IgD-negative memory B cell (primary cell): ENCODE measurements at regions not wholly inside any gene's neighbourhood (a gene's known extent, or its start where the extent isn't known, plus 50 kb on each side); places are given as distances from the start of the nearest gene placed in this dataset.
"Not testable (repeated sequence)": the region's sequence is repeated elsewhere in the genome, so short reads cannot be mapped to it uniquely, and the experiment has no call there.

ENCODE experiments used
- H3K27ac Mint-ChIP-seq, 3 donors: one replicate each; pipeline ENCODE4 v1.8.0; 2020 to 2022; ENCODE audit warnings: mild to moderate bottlenecking in 3 of 3, mixed read lengths in 3 of 3, moderate library complexity in 1 of 3
- H3K27me3 Mint-ChIP-seq: one replicate; pipeline ENCODE4 v1.8.0; 2021; ENCODE audit warnings: mixed read lengths
- H3K36me3 Mint-ChIP-seq: one replicate; pipeline ENCODE4 v1.8.0; 2020; ENCODE audit warnings: mild to moderate bottlenecking, mixed read lengths
- H3K4me1 Mint-ChIP-seq, 3 donors: one replicate each; pipeline ENCODE4 v1.8.0; 2020 to 2022; ENCODE audit warnings: mixed read lengths in 3 of 3, mild to moderate bottlenecking in 1 of 3
- H3K4me3 Mint-ChIP-seq, 4 donors: one replicate each; pipeline ENCODE4 v1.8.0; 2020 to 2022; ENCODE audit warnings: mild to moderate bottlenecking in 4 of 4, mixed read lengths in 4 of 4, moderate library complexity in 3 of 4
- H3K9me3 Mint-ChIP-seq, 3 donors: one replicate each; pipeline ENCODE4 v1.8.0; 2020 to 2021; ENCODE audit warnings: mixed read lengths in 3 of 3, mild to moderate bottlenecking in 1 of 3

DNA sequence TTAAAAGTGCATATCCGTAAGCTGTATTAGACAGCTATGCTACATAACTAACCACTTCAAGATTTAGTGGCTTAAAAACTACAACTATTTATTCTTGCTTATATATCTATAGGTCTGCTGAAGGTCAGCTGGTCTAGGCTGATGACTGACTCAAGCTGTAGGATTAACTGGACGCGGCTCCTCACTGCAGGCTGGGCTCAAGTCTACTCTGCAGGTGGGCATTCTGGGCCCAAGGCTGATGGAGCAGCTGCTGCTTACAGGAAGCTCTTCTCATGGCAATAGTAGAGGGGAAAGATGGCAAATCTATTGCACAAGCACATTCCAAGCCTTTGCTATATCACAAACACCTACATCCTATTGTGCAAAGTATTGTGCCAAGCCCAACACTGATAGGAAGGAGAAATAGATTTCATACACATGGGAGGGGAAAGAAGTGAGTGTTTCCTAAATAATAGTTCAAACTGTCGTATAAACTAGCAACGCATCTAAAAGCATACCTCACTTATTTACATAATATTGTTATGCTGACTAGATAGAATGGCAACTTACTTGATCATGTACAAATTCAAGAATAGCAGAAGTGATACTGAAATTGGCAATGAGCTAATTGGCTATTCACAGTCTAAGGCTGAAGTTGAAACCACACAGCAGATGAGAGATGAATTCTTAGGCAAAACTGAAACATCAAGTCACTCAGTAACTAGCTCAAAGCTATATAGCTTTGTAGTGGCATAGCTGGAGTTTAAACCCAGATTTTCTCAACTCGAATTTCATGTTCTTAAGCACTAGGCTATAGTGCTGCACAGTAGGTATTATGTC lies 263.8 kb downstream of the NKX6-1 start:
- Mint-ChIP-seq H3K9me3 (peaks cover 0 to 9% (median 6%) of the 10 kb centered on the region in 3 donors), H3K4me1 (no peaks in the 10 kb centered on the region), H3K27ac (no peak overlapping the region), H3K27me3 (peaks cover 2% of the 10 kb centered on the region), H3K4me3 (no peak overlapping the region), H3K36me3 (no peaks in the 10 kb centered on the region)

DNA sequence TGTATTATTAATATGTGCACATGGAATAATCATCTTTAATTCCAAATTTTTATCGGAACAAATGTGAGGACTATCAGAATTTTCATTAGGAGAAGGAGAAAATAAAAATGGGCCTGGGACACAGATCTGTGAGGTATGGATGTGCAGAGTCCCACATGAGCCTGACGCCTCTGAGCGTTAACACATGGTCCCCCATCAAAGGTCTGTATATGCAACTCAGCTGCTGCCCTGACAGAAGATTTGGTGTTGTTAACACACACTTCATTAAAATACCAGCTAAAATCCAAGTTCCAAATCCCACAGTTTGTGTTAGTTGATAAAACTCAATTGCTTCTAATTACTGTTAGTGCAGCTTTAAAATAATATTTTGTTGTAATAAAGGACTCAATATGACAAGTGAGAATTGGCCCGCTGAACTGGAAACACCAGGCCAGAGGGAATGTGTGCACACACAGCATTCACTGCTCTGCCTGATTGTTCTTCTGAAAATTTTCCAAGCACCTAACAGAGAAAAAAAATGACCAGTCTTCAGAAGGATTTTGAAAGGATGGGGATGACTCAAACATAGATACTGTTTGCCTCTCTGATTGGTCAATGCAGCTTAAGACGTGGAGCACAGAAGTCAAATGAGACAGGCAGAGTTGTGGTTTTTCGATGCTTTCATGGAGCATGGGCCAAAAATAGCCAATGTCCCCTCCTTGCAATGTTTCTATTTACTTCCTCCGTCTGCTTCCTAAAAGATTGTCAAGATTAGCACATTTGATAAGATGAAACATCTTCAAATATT lies 266.6 kb downstream of the NKX6-1 start:
- no peaks in the 10 kb centered on the region for H3K36me3 Mint-ChIP-seq

DNA sequence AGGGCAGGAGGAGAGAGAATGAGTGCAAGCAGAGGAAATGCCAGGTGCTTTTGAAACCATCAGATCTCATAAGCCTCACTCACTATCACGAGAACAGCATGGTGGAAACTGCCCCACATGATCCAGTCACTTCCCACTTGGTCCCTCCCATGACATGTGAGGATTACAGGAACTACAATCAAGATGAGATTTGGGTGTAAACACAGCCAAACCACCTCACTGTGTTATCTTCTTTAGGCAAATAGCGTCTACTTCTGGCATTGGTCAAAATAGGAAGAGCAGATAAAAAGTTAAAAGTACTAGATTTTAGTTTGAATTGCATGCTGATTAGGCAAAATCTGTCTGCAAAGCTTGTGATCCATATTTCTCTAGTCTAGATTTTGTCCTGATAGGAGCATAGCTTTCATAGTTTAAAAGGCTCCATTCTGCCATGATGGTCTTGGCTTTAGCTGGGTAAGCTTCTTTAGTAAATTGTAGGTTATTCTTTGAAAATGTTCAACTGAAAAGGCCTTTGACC lies 267.5 kb downstream of the NKX6-1 start:
- Mint-ChIP-seq H3K27me3 (peaks cover 2% of the 10 kb centered on the region), H3K4me1 (no peaks in the 10 kb centered on the region), H3K36me3 (no peaks in the 10 kb centered on the region), H3K9me3 (peaks cover 0 to 5% (median 3%) of the 10 kb centered on the region in 3 donors), H3K27ac (no peak overlapping the region), H3K4me3 (no peak overlapping the region)

More for the DNA sequence above, 266.6 kb downstream of the NKX6-1 start:
- H3K27me3 Mint-ChIP-seq: peaks cover 2% of the 10 kb centered on the region
- no peaks in the 10 kb centered on the region for H3K4me1 Mint-ChIP-seq
- no peak overlapping the region for H3K4me3 Mint-ChIP-seq
- H3K9me3 Mint-ChIP-seq: peaks cover 0 to 7% (median 3%) of the 10 kb centered on the region in 3 donors
- H3K27ac Mint-ChIP-seq: no peak overlapping the region

GRCh38 chr4:84224522-84224921 lies 274.6 kb downstream of the NKX6-1 start:
- H3K9me3 Mint-ChIP-seq: peaks cover 2 to 3% (median 3%) of the 10 kb centered on the region in 3 donors
- H3K27me3 Mint-ChIP-seq: no peaks in the 10 kb centered on the region
- H3K27ac Mint-ChIP-seq: no peak overlapping the region
- H3K4me1 Mint-ChIP-seq: peaks cover 0 to 2% (median 0%) of the 10 kb centered on the region in 3 donors
- no peak overlapping the region for H3K4me3 Mint-ChIP-seq
- H3K36me3 Mint-ChIP-seq: no peaks in the 10 kb centered on the region

DNA sequence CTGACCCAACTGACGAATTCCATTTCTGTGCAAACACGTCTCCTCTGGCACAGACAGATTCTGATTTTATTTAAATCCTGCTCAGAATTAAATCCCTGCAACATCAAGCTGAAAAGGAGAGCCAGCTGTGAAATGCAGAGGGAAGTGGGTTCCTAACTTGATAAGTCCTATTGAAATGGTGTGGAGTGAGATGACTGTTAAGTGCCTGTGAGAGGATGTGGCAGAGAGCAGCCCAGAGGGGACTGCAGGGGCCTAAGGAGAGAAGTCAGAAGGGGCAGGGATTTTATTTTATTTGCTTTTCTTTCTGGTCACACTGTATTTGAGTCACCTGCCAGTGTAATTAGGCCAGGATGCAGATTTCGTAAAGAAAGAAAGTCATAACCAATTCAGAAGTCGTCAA lies 277.4 kb downstream of the NKX6-1 start:
- Mint-ChIP-seq H3K9me3 (peaks cover 0 to 3% (median 2%) of the 10 kb centered on the region in 3 donors), H3K27me3 (no peaks in the 10 kb centered on the region), H3K27ac (no peak overlapping the region), H3K4me1 (peaks cover 0 to 2% (median 0%) of the 10 kb centered on the region in 3 donors), H3K36me3 (no peaks in the 10 kb centered on the region), H3K4me3 (no peak overlapping the region)

GRCh38 chr4:84220990-84221389 lies 278.1 kb downstream of the NKX6-1 start:
- no peak overlapping the region for H3K27ac Mint-ChIP-seq

GRCh38 chr4:84219656-84220055 lies 279.4 kb downstream of the NKX6-1 start:
- Mint-ChIP-seq H3K4me3 (no peak overlapping the region), H3K27ac (no peak overlapping the region), H3K9me3 (peaks cover 0 to 3% (median 2%) of the 10 kb centered on the region in 3 donors), H3K27me3 (no peaks in the 10 kb centered on the region), H3K36me3 (no peaks in the 10 kb centered on the region), H3K4me1 (peaks cover 0 to 2% (median 0%) of the 10 kb centered on the region in 3 donors)

More at GRCh38 chr4:84220990-84221389, 278.1 kb downstream of the NKX6-1 start:
- H3K36me3 Mint-ChIP-seq: no peaks in the 10 kb centered on the region
- H3K4me1 Mint-ChIP-seq: peaks cover 0 to 2% (median 0%) of the 10 kb centered on the region in 3 donors
- no peaks in the 10 kb centered on the region for H3K27me3 Mint-ChIP-seq
- H3K4me3 Mint-ChIP-seq: no peak overlapping the region
- H3K9me3 Mint-ChIP-seq: peaks cover 0 to 3% (median 2%) of the 10 kb centered on the region in 3 donors

GRCh38 chr4:84218031-84218430 lies 281.1 kb downstream of the NKX6-1 start:
- H3K27me3 Mint-ChIP-seq: no peaks in the 10 kb centered on the region
- peaks cover 0 to 2% (median 0%) of the 10 kb centered on the region in 3 donors for H3K4me1 Mint-ChIP-seq
- H3K4me3 Mint-ChIP-seq: no peak overlapping the region
- peaks cover 0 to 2% (median 0%) of the 10 kb centered on the region in 3 donors for H3K9me3 Mint-ChIP-seq
- H3K36me3 Mint-ChIP-seq: no peaks in the 10 kb centered on the region
- H3K27ac Mint-ChIP-seq: no peak overlapping the region

DNA sequence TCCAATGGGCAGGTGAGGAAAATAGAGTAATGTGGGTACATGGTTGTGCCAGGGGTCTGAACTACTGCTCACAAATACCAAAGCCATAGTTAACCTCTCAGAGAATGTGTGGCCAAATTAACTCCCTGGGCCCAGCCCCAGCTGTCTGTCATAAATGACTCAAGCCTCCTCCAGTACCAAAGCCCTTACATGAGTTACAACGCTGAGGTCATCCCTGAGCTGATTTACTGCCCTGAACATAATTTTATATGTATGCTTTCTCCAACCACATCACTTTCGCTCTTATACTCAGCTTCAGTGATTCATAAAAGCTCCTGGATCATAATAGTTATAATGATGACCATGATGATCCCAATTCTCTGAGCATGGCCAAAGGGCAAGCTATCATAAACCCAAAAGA lies 283.9 kb downstream of the NKX6-1 start:
- H3K4me3 Mint-ChIP-seq: no peak overlapping the region
- H3K27me3 Mint-ChIP-seq: peaks cover 1% of the 10 kb centered on the region
- no peaks in the 10 kb centered on the region for H3K36me3 Mint-ChIP-seq
- H3K27ac Mint-ChIP-seq: no peak overlapping the region
- H3K4me1 Mint-ChIP-seq: no peaks in the 10 kb centered on the region
- peaks cover 0 to 5% (median 0%) of the 10 kb centered on the region in 3 donors for H3K9me3 Mint-ChIP-seq

GRCh38 chr4:84206226-84206625 lies 292.9 kb downstream of the NKX6-1 start:
- H3K4me1 Mint-ChIP-seq, H3K36me3 Mint-ChIP-seq, H3K27me3 Mint-ChIP-seq, H3K27ac Mint-ChIP-seq, H3K4me3 Mint-ChIP-seq: not testable (repeated sequence)
- H3K9me3 Mint-ChIP-seq: peaks cover 5 to 15% (median 6%) of the 10 kb centered on the region in 3 donors

- no peaks in the 10 kb centered on the region for H3K27me3 Mint-ChIP-seq
- H3K4me1 Mint-ChIP-seq: no peaks in the 10 kb centered on the region
- peaks cover 0 to 9% (median 2%) of the 10 kb centered on the region in 3 donors for H3K9me3 Mint-ChIP-seq
- H3K36me3 Mint-ChIP-seq: no peaks in the 10 kb centered on the region
- H3K4me3 Mint-ChIP-seq: no peak overlapping the region
- no peak overlapping the region for H3K27ac Mint-ChIP-seq
These were observed 309.9 kb downstream of the NKX6-1 start for GRCh38 chr4:84189144-84189543.

DNA sequence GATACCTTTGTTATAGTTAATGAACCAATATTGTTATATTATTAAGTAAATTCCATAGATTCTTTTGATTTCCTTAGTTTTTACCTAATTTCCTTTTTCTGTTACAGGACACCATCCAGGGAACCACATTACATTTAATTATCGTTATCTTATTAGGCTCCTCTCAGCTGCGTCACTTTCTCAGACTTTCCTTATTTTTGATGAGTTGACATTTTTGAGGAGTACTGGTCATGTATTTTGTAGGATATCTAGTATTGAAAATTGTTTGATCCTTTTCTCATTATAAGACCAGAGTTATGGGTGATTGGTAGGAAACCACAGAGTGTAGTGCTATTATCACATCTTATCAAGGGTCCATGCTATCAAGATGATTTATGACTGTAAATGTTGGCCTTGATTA lies 319.7 kb downstream of the NKX6-1 start:
- Mint-ChIP-seq H3K9me3 (no peaks in the 10 kb centered on the region), H3K27me3 (no peaks in the 10 kb centered on the region), H3K4me3 (no peak overlapping the region), H3K36me3 (no peaks in the 10 kb centered on the region), H3K4me1 (no peaks in the 10 kb centered on the region), H3K27ac (no peak overlapping the region)

GRCh38 chr4:84177831-84178542 lies 321.1 kb downstream of the NKX6-1 start:
- Mint-ChIP-seq H3K36me3 (no peaks in the 10 kb centered on the region), H3K27ac (no peak overlapping the region), H3K27me3 (no peaks in the 10 kb centered on the region), H3K4me1 (no peaks in the 10 kb centered on the region), H3K4me3 (no peak overlapping the region), H3K9me3 (no peaks in the 10 kb centered on the region)

DNA sequence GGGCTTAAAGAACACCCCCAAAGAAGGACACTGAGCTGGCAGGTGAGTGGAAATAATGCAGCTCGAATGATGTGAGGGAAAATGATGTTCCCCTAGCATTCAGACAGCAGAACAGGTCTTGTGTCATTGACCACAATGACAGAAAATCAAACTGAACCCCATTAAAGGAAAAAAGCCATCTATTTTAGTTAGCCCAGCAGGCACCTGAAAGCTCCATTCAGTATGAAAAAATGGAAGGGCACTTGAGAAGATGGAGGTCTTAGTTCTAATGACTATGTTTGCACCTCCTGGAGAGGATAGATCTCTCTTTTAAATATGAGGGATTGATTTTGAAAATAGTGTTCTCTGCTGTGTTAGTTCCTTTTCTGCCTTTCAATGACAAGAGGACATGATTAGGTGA lies 323.1 kb downstream of the NKX6-1 start:
- H3K36me3 Mint-ChIP-seq: no peaks in the 10 kb centered on the region
- H3K4me1 Mint-ChIP-seq: no peaks in the 10 kb centered on the region
- no peak overlapping the region for H3K4me3 Mint-ChIP-seq
- no peak overlapping the region for H3K27ac Mint-ChIP-seq
- H3K27me3 Mint-ChIP-seq: peaks cover 2% of the 10 kb centered on the region
- no peaks in the 10 kb centered on the region for H3K9me3 Mint-ChIP-seq

DNA sequence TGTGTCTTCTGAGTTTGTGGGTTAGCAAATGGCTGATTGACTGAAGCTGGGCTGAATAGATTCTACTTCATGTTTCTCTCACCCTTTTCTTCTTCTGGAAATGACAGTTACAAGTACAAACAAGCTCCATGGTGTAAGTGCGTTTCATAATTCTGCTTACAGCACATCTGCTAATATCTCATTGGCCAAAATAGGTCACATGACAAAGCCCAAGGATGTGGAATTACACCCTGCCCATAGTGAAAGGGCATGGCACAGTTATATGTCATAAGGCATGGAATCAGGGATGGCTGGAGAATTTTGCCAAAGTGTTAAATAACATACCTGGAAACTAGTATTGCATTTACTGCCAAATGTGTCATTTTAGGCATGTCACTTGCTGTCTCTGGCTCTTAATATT lies 327.2 kb downstream of the NKX6-1 start:
- Mint-ChIP-seq H3K4me3 (no peak overlapping the region), H3K36me3 (no peaks in the 10 kb centered on the region), H3K4me1 (no peaks in the 10 kb centered on the region), H3K27ac (no peak overlapping the region), H3K27me3 (peaks cover 2% of the 10 kb centered on the region), H3K9me3 (no peaks in the 10 kb centered on the region)
